ENCODE measurements at regions not wholly inside any gene's neighbourhood (a gene's known extent, or its start where the extent isn't known, plus 50 kb on each side); places are given as distances from the start of the nearest gene placed in this dataset.
"Not testable (repeated sequence)": the region's sequence is repeated elsewhere in the genome, so short reads cannot be mapped to it uniquely, and the experiment has no call there.

- no peak for DNase-seq (ENCODE audit: low spot score)
- no peaks in the 10 kb centered on the region for H3K36me3 ChIP-seq (ENCODE audit: insufficient read depth, low read length)
- H3K4me1 ChIP-seq (ENCODE audit: insufficient read depth, low read length, poor library complexity, severe bottlenecking): no peaks in the 10 kb centered on the region
- H3K9me2 ChIP-seq (ENCODE audit: insufficient read depth, low read length): no peaks in the 10 kb centered on the region
- POLR2A ChIA-PET: no interaction called here
- no peak overlapping the region for H2AFZ ChIP-seq (ENCODE audit: low read length)
- H3K79me2 ChIP-seq (ENCODE audit: insufficient read depth, low read depth, low read length): no peaks in the 10 kb centered on the region
- no peak for TF ChIP-seq CTCF (conservative IDR thresholded peaks at IDR 0.05; ENCODE audit: low read length)
- TF ChIP-seq EZH2phosphoT487 (IDR thresholded peaks at IDR 0.05; ENCODE audit: borderline replicate concordance, low read depth, low read length): no peak
- no TSS peak for BruUV-seq (replicated peaks)
- intact Hi-C loops (cut with micrococcal nuclease; ENCODE audit: unreplicated experiment): no loop called here
- H3K4me3 ChIP-seq (ENCODE audit: low read depth, low read length, poor library complexity, severe bottlenecking): no peak overlapping the region
- H4K20me1 ChIP-seq (ENCODE audit: insufficient read depth, low read length): no peaks in the 10 kb centered on the region
- H3K27ac ChIP-seq (ENCODE audit: low read depth, low read length, poor library complexity, severe bottlenecking): no peak overlapping the region
- no peak overlapping the region for H3K4me2 ChIP-seq (ENCODE audit: low read length)
- CTCF ChIA-PET (ENCODE audit: unreplicated experiment): no interaction called here
- H3K9me3 ChIP-seq (ENCODE audit: low read length): no peaks in the 10 kb centered on the region
Observed at GRCh38 chr16:29154088-29154487, 169.2 kb downstream of the LAT start.

DNA sequence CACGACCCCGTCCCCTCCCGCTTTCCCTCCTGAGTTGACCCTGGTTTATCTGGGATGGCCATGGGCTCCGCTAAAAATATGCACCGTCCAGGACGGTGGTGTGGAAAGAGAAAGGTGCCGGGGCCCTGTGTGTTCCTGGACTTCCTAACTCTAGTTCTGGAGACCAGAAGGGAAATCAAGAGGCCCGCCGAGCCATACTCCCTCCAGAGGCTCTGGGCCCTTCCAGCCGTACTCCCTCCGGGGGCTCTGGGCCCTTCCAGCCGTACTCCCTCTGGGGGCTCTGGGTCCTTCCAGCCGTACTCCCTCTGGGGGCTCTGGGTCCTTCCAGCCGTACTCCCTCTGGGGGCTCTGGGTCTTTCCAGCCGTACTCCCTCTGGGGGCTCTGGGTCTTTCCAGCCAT, 168.5 kb downstream of the LAT start:
- H2AFZ ChIP-seq (ENCODE audit: low read length); H3K27ac ChIP-seq (ENCODE audit: low read depth, low read length, poor library complexity, severe bottlenecking); POLR2A ChIA-PET: not testable (repeated sequence)

DNA sequence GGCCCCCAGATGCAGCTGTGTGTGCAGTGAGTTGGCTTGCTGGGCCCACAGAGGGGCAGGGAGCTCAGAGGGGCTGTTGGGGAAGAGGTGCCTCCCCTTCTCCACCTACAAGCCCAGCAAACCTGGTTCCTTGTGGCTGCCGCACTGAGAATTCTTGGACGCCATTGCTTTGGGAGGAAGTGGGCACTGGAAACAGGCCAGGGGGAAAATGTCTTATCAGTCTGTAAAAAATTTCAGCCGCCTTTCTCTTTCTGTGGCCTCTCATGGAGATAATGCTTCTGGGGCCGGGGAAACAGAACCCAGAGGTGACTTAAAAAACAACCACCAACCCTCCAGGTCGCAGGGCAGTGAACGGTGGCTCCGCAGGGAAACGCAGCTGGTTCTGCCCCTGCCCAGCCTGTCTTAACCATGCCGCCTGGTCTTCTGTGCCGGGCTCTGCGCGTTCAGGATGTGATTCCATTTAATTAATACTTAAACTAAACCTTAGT, 167.7 kb downstream of the LAT start:
- H3K4me3 ChIP-seq (ENCODE audit: low read depth, low read length, poor library complexity, severe bottlenecking); H3K4me2 ChIP-seq (ENCODE audit: low read length); H3K27ac ChIP-seq (ENCODE audit: low read depth, low read length, poor library complexity, severe bottlenecking); H3K36me3 ChIP-seq (ENCODE audit: insufficient read depth, low read length); H3K9me3 ChIP-seq (ENCODE audit: low read length); H4K20me1 ChIP-seq (ENCODE audit: insufficient read depth, low read length); intact Hi-C loops (cut with micrococcal nuclease; ENCODE audit: unreplicated experiment); BruUV-seq (replicated peaks); H2AFZ ChIP-seq (ENCODE audit: low read length); H3K9me2 ChIP-seq (ENCODE audit: insufficient read depth, low read length); DNase-seq (ENCODE audit: low spot score); H3K79me2 ChIP-seq (ENCODE audit: insufficient read depth, low read depth, low read length); H3K4me1 ChIP-seq (ENCODE audit: insufficient read depth, low read length, poor library complexity, severe bottlenecking); POLR2A ChIA-PET; CTCF ChIA-PET (ENCODE audit: unreplicated experiment): not testable (repeated sequence)

More for the DNA sequence above, 168.5 kb downstream of the LAT start:
- H3K79me2 ChIP-seq (ENCODE audit: insufficient read depth, low read depth, low read length); H3K4me2 ChIP-seq (ENCODE audit: low read length); intact Hi-C loops (cut with micrococcal nuclease; ENCODE audit: unreplicated experiment); H3K4me1 ChIP-seq (ENCODE audit: insufficient read depth, low read length, poor library complexity, severe bottlenecking); H3K36me3 ChIP-seq (ENCODE audit: insufficient read depth, low read length); H3K9me3 ChIP-seq (ENCODE audit: low read length); H3K9me2 ChIP-seq (ENCODE audit: insufficient read depth, low read length); CTCF ChIA-PET (ENCODE audit: unreplicated experiment); DNase-seq (ENCODE audit: low spot score); BruUV-seq (replicated peaks); H3K4me3 ChIP-seq (ENCODE audit: low read depth, low read length, poor library complexity, severe bottlenecking); H4K20me1 ChIP-seq (ENCODE audit: insufficient read depth, low read length): not testable (repeated sequence)

- Histone ChIP-seq H3K27ac (ENCODE audit: low read depth, low read length, poor library complexity, severe bottlenecking) (no peak overlapping the region), H3K36me3 (ENCODE audit: insufficient read depth, low read length) (no peaks in the 10 kb centered on the region), H3K4me3 (ENCODE audit: low read depth, low read length, poor library complexity, severe bottlenecking) (no peak overlapping the region), H3K79me2 (ENCODE audit: insufficient read depth, low read depth, low read length) (no peaks in the 10 kb centered on the region), H3K9me3 (ENCODE audit: low read length) (no peaks in the 10 kb centered on the region), H3K4me1 (ENCODE audit: insufficient read depth, low read length, poor library complexity, severe bottlenecking) (no peaks in the 10 kb centered on the region), H3K9me2 (ENCODE audit: insufficient read depth, low read length) (no peaks in the 10 kb centered on the region), H3K4me2 (ENCODE audit: low read length) (no peak overlapping the region), H4K20me1 (ENCODE audit: insufficient read depth, low read length) (no peaks in the 10 kb centered on the region), H2AFZ (ENCODE audit: low read length) (no peak overlapping the region)
- TF ChIP-seq EZH2phosphoT487 (IDR thresholded peaks at IDR 0.05; ENCODE audit: borderline replicate concordance, low read depth, low read length) (no peak), CTCF (conservative IDR thresholded peaks at IDR 0.05; ENCODE audit: low read length) (no peak)
- ChIA-PET CTCF (ENCODE audit: unreplicated experiment) (no interaction called here), POLR2A (no interaction called here)
- intact Hi-C loops (cut with micrococcal nuclease; ENCODE audit: unreplicated experiment): no loop called here
- DNase-seq (ENCODE audit: low spot score): no peak
- no TSS peak for BruUV-seq (replicated peaks)
Observed at GRCh38 chr16:29151317-29151716, 166.5 kb downstream of the LAT start.

DNA sequence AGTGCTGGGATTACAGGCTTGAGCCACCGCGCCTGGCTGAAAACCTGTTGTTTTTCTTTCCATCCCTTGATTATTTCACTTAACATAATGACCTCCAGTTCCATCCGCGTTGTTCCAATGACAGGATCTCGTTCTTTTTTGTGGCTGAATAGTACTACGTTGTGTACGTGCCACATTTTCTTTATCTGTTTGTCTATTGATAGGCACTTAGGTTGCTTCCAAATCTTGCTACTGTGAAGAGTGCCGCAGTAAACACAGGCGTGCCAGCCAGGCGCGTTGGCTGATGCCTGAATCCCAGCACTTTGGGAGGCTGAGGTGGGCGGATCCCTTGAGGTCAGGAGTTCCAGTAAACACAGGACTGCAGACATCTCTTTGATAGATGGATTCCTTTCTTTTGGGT, 165.1 kb downstream of the LAT start:
- POLR2A ChIA-PET: interaction anchor here (0.7 kb wide), 1 partner anchor 204 kb away, joined by 4 read pairs; no protein-coding TSS in a partner anchor
- not testable (repeated sequence) for H3K27ac ChIP-seq (ENCODE audit: low read depth, low read length, poor library complexity, severe bottlenecking)

More for the DNA sequence above, 165.1 kb downstream of the LAT start:
- H3K9me3 ChIP-seq (ENCODE audit: low read length); H3K36me3 ChIP-seq (ENCODE audit: insufficient read depth, low read length); BruUV-seq (replicated peaks); intact Hi-C loops (cut with micrococcal nuclease; ENCODE audit: unreplicated experiment); H2AFZ ChIP-seq (ENCODE audit: low read length); DNase-seq (ENCODE audit: low spot score); CTCF ChIA-PET (ENCODE audit: unreplicated experiment); H3K9me2 ChIP-seq (ENCODE audit: insufficient read depth, low read length); H3K4me1 ChIP-seq (ENCODE audit: insufficient read depth, low read length, poor library complexity, severe bottlenecking); H3K79me2 ChIP-seq (ENCODE audit: insufficient read depth, low read depth, low read length); H4K20me1 ChIP-seq (ENCODE audit: insufficient read depth, low read length); H3K4me3 ChIP-seq (ENCODE audit: low read depth, low read length, poor library complexity, severe bottlenecking); H3K4me2 ChIP-seq (ENCODE audit: low read length): not testable (repeated sequence)
